Testis (tissue), 2 donors: ENCODE measurements at regions not wholly inside any gene's neighbourhood (a gene's known extent, or its start where the extent isn't known, plus 50 kb on each side); places are given as distances from the start of the nearest gene placed in this dataset.

Experiments used
- DNase-seq: peaks from one replicate; pipeline ENCODE4 v3.0.0-alpha.2; 2019
- H3K27ac ChIP-seq, 2 donors: fragments of 200-600 bp; sonication (generic); one replicate each; pipeline ENCODE4 v1.5.1; 2019
- H3K27me3 ChIP-seq: fragments of 200-600 bp; sonication (generic); one replicate; pipeline ENCODE4 v1.5.1; 2019
- H3K36me3 ChIP-seq: fragments of 200-600 bp; sonication (generic); one replicate; pipeline ENCODE4 v1.5.1; 2017; ENCODE audit warnings: low read depth; ENCODE audit errors: missing control alignments
- H3K4me1 ChIP-seq: fragments of 200-600 bp; sonication (generic); one replicate; pipeline ENCODE4 v1.5.1; 2019
- H3K4me3 ChIP-seq, 2 donors: fragments of 200-600 bp; sonication (generic); one replicate each; pipeline ENCODE4 v1.5.1; 2017 to 2019
- H3K9me3 ChIP-seq: fragments of 200-600 bp; sonication (generic); one replicate; pipeline ENCODE4 v1.5.1; 2017
- POLR2A ChIP-seq: fragments of 450-650 bp; IDR thresholded peaks from one replicate; pipeline ENCODE4 v1.6.1; 2017; ENCODE audit warnings: antibody characterized with exemption, mild to moderate bottlenecking, moderate library complexity
- WGBS, 2 donors: methylation state at CpG; one replicate each; pipeline ENCODE4 v1.1.5; 2018; 5-methylcytosine and 5-hydroxymethylcytosine counted together
- intact Hi-C: fragments of 100-400 bp; cut with DNase I; formaldehyde crosslinking; loops from one replicate; pipeline ENCODE4 v1.15.1; 2023; ENCODE audit warnings: low total_unique reads
- TF ChIP-seq, protein P1 (sequence below), 3 experiments: fragments of 450-650 bp in 2 of 3; fragments of 200-600 bp in 1 of 3; sonication (generic) in 1 of 3; IDR thresholded peaks; one replicate each; pipeline ENCODE4 v1.5.1; 2016 to 2019; ENCODE audit warnings: antibody characterized with exemption in 3 of 3, mild to moderate bottlenecking in 2 of 3, moderate library complexity in 1 of 3

DNA sequence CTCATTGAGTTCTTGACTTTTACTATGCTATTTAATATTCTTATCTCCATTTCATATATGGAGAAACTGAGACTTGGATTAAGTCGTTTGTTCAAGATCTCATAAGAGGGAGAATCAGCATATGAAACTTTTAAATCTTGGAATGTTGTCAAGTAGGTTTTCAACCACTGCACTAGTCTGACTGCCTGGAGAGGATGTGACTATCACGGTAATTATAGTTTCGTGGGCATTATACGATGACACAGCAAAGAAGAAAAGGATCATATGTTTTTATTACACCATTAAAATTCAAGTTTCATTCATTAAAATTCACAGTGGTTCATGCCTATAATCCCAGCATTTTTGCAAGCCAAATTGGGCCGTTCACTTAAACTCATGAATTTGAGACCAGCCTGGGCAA, 555.2 kb downstream of the SLITRK1 start:
- Histone ChIP-seq H3K27me3 (no peaks in the 10 kb centered on the region), H3K27ac (no peak overlapping the region), H3K36me3 (no peaks in the 10 kb centered on the region), H3K9me3 (no peaks in the 10 kb centered on the region), H3K4me3 (no peak overlapping the region), H3K4me1 (no peaks in the 10 kb centered on the region)
- no peak for DNase-seq
- TF ChIP-seq POLR2A, result no peak
- TF ChIP-seq, protein P1, sequence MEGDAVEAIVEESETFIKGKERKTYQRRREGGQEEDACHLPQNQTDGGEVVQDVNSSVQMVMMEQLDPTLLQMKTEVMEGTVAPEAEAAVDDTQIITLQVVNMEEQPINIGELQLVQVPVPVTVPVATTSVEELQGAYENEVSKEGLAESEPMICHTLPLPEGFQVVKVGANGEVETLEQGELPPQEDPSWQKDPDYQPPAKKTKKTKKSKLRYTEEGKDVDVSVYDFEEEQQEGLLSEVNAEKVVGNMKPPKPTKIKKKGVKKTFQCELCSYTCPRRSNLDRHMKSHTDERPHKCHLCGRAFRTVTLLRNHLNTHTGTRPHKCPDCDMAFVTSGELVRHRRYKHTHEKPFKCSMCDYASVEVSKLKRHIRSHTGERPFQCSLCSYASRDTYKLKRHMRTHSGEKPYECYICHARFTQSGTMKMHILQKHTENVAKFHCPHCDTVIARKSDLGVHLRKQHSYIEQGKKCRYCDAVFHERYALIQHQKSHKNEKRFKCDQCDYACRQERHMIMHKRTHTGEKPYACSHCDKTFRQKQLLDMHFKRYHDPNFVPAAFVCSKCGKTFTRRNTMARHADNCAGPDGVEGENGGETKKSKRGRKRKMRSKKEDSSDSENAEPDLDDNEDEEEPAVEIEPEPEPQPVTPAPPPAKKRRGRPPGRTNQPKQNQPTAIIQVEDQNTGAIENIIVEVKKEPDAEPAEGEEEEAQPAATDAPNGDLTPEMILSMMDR (IDR thresholded peaks at IDR 0.05), result no peak
- intact Hi-C loops, result no loop called here
- 90 to 92% methylated on average over 5 of the region's 5 CpGs for WGBS, 2 donors

DNA sequence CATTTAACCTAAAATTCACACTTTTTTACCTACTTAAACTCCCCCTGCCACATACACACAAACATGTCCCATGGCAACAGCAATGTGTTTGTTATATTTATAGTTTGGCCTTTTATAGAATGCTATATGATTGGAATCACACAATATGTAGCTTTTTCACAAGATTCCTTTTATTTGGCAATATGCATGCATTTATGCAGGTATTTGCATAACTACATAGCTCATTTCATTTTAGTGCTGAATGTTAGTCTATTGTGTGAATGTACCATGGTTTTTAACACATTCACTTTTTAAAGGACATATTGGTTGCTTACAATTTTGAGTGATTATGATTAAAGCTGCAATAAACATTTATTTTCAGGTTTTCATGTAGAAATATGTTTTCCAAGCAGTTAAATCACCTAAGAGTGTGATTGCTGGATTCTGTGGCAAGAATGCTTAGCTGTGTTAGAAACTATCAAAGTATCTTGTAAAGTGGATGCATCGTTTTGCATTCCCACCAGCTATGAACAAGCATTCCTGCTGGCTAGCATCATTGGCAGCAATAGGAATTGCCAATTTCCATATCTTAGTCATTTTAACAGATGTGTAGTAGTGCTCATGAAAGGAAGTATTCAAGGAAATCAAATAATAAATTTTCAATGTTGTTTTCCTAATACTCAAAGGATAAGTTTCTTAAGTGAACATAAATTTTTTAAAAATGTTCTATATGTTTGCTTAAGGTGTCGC, 557.0 kb downstream of the SLITRK1 start:
- Histone ChIP-seq H3K27ac (no peak overlapping the region), H3K4me3 (no peak overlapping the region), H3K9me3 (no peaks in the 10 kb centered on the region), H3K36me3 (no peaks in the 10 kb centered on the region), H3K4me1 (no peaks in the 10 kb centered on the region), H3K27me3 (no peaks in the 10 kb centered on the region)
- no peak for DNase-seq
- WGBS, 2 donors, result 69 to 80% methylated on average over 2 of the region's 2 CpGs
- intact Hi-C loops, result no loop called here
- TF ChIP-seq POLR2A, result no peak
- TF ChIP-seq, protein P1 (IDR thresholded peaks at IDR 0.05), result no peak

DNA sequence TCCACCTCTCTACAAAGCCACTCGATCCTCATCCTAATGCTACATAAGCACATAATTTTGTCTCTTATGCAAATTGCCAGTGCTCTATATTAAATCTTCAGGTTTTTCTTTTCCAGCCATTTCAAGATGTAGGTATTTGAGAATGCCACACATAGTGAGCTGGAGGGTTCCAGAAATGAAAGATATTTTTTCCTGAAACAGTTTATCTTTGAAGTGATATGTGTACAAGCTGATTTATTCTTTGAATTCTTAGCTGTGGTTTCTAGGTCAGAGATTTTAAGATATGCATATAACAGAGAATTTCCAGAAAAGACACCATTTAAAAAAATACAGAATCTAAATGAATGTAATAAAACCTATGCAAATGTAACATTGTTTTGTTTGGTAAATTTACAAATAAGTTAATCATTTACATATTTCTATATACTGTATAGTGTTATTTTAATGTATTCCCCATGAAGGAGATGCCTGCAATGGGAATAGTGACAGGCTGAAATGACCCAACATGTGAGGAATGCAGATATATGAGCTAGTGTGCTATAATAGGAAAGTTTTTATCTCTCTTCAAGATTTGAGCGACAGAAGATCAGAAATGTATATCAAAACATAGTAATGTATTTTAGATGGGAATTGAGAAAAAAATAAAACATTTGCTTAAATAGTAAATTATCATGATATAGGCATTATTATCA, 570.2 kb downstream of the SLITRK1 start:
- H3K9me3 ChIP-seq, result no peaks in the 10 kb centered on the region
- H3K4me1 ChIP-seq, result no peaks in the 10 kb centered on the region
- intact Hi-C loops, result no loop called here
- H3K27ac ChIP-seq, result no peak overlapping the region
- TF ChIP-seq, protein P1 (IDR thresholded peaks at IDR 0.05), result no peak
- no peak for TF ChIP-seq POLR2A
- H3K36me3 ChIP-seq, result no peaks in the 10 kb centered on the region
- no peak overlapping the region for H3K4me3 ChIP-seq
- no peaks in the 10 kb centered on the region for H3K27me3 ChIP-seq
- no peak for DNase-seq
- 64 to 79% methylated on average over 2 of the region's 2 CpGs for WGBS, 2 donors

DNA sequence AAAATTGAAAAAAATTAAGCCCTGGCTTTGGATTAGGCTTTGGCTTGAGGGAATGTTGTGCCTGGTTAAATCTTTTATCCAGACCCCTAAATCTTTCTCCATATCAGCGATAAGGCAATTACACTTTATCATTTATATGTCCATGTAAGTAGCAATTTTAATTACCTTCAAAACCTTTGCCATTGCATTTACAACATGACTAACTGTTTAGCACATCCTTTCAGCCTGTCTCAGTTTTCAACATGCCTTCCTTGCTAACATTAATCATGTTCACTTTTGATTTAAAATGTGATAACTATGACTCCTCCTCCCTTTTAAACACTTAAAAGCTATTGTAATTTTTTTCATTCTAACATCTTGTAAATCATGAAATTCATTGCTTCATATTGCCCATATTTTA, 583.7 kb downstream of the SLITRK1 start:
- no peak overlapping the region for H3K27ac ChIP-seq
- H3K27me3 ChIP-seq, result no peaks in the 10 kb centered on the region
- intact Hi-C loops, result no loop called here
- TF ChIP-seq POLR2A, result no peak
- TF ChIP-seq, protein P1 (IDR thresholded peaks at IDR 0.05), result no peak
- H3K36me3 ChIP-seq, result no peaks in the 10 kb centered on the region
- no peak overlapping the region for H3K4me3 ChIP-seq
- no peaks in the 10 kb centered on the region for H3K4me1 ChIP-seq
- DNase-seq, result no peak
- 28 to 44% methylated on average over 1 of the region's 1 CpG for WGBS, 2 donors
- H3K9me3 ChIP-seq, result no peaks in the 10 kb centered on the region
